CD8-positive, alpha-beta memory T cell (primary cell): ENCODE measurements at regions not wholly inside any gene's neighbourhood (a gene's known extent, or its start where the extent isn't known, plus 50 kb on each side); places are given as distances from the start of the nearest gene placed in this dataset.

ENCODE experiments used
- CTCF ChIA-PET: fragments of 350-600 bp; sonication (Branson Sonifier 250); formaldehyde crosslinking; loops from one replicate; lab custom pipeline; 2021; ENCODE audit warnings: antibody characterized with exemption; lab: Charles Lee
- POLR2A ChIA-PET: fragments of 350-600 bp; sonication (Branson Sonifier 250); formaldehyde crosslinking; loops from one replicate; lab custom pipeline; 2021; ENCODE audit warnings: antibody characterized with exemption; lab: Charles Lee
- DNase-seq, 5 donors: peaks; one replicate each; pipeline versions ENCODE4 v3.0.0 to v3.0.0-alpha.2; 2020 to 2022; ENCODE audit warnings: mixed read lengths in 1 of 5
- H3K27ac ChIP-seq: one replicate; pipeline ENCODE4 v1.7.0; 2013; ENCODE audit warnings: low read depth, mild to moderate bottlenecking, low read length, moderate library complexity
- H3K27me3 ChIP-seq: 2 replicates; pipeline ENCODE4 v1.7.0; 2013; ENCODE audit warnings: low read length, mild to moderate bottlenecking; ENCODE audit not compliant: insufficient read depth, poor library complexity, severe bottlenecking
- H3K36me3 ChIP-seq: 2 replicates; pipeline ENCODE4 v1.7.0; 2013; ENCODE audit warnings: mild to moderate bottlenecking, low read length, moderate library complexity; ENCODE audit not compliant: insufficient read depth
- H3K4me1 ChIP-seq: 2 replicates; pipeline ENCODE4 v1.7.0; 2013; ENCODE audit warnings: mild to moderate bottlenecking, low read length, moderate library complexity; ENCODE audit not compliant: insufficient read depth
- H3K4me3 ChIP-seq: 2 replicates; pipeline ENCODE4 v1.7.0; 2013; ENCODE audit warnings: mild to moderate bottlenecking, low read length
- H3K9me3 ChIP-seq: 2 replicates; pipeline ENCODE4 v1.7.0; 2013; ENCODE audit warnings: mild to moderate bottlenecking, low read length
- H3K27ac Mint-ChIP-seq, 8 donors: one replicate each; pipeline ENCODE4 v1.8.0; 2020 to 2021; ENCODE audit warnings: mixed read lengths in 8 of 8, mild to moderate bottlenecking in 6 of 8, inconsistent platforms in 3 of 8, moderate library complexity in 3 of 8
- H3K27me3 Mint-ChIP-seq, 2 donors: one replicate each; pipeline ENCODE4 v1.8.0; 2020 to 2021; ENCODE audit warnings: mixed read lengths in 2 of 2, mild to moderate bottlenecking in 1 of 2, moderate library complexity in 1 of 2
- H3K36me3 Mint-ChIP-seq, 3 donors: one replicate each; pipeline ENCODE4 v1.8.0; 2020 to 2021; ENCODE audit warnings: mixed read lengths in 3 of 3, inconsistent platforms in 1 of 3, mild to moderate bottlenecking in 1 of 3
- H3K4me1 Mint-ChIP-seq, 3 donors: one replicate each; pipeline ENCODE4 v1.8.0; 2020 to 2021; ENCODE audit warnings: mixed read lengths in 3 of 3, inconsistent platforms in 1 of 3, mild to moderate bottlenecking in 1 of 3
- H3K4me3 Mint-ChIP-seq, 7 donors: one replicate each; pipeline ENCODE4 v1.8.0; 2020 to 2021; ENCODE audit warnings: mixed read lengths in 7 of 7, mild to moderate bottlenecking in 6 of 7, moderate library complexity in 4 of 7, inconsistent platforms in 2 of 7
- H3K9me3 Mint-ChIP-seq, 5 donors: one replicate each; pipeline ENCODE4 v1.8.0; 2020 to 2022; ENCODE audit warnings: mixed read lengths in 5 of 5, mild to moderate bottlenecking in 3 of 5, moderate library complexity in 2 of 5, inconsistent platforms in 1 of 5

GRCh38 chr4:155607481-155607880 lies 59.2 kb upstream of the GUCY1A1 start:
- Histone ChIP-seq H3K27me3 (no peaks in the 10 kb centered on the region), H3K36me3 (no peaks in the 10 kb centered on the region), H3K27ac (no peak overlapping the region), H3K4me3 (no peak overlapping the region), H3K4me1 (no peaks in the 10 kb centered on the region), H3K9me3 (no peaks in the 10 kb centered on the region)
- ChIA-PET CTCF (no interaction called here), POLR2A (no interaction called here)
- peak overlapping the region in 1 of 8 donors; percentile 30 for H3K27ac Mint-ChIP-seq
- H3K27me3 Mint-ChIP-seq, result no peaks in the 10 kb centered on the region
- H3K4me3 Mint-ChIP-seq, result no peak overlapping the region
- no peaks in the 10 kb centered on the region for H3K9me3 Mint-ChIP-seq
- H3K4me1 Mint-ChIP-seq, result no peaks in the 10 kb centered on the region
- DNase-seq, result no peak
- H3K36me3 Mint-ChIP-seq, result no peaks in the 10 kb centered on the region

GRCh38 chr4:155604718-155605626 lies 61.7 kb upstream of the GUCY1A1 start:
- POLR2A ChIA-PET, result no interaction called here
- CTCF ChIA-PET, result no interaction called here

GRCh38 chr4:155603360-155603891 lies 63.2 kb upstream of the GUCY1A1 start:
- H3K36me3 Mint-ChIP-seq, result no peaks in the 10 kb centered on the region
- POLR2A ChIA-PET, result no interaction called here
- H3K4me1 ChIP-seq, result no peaks in the 10 kb centered on the region
- no peak overlapping the region for H3K4me3 Mint-ChIP-seq
- H3K27me3 Mint-ChIP-seq, result no peaks in the 10 kb centered on the region
- CTCF ChIA-PET, result no interaction called here
- H3K27me3 ChIP-seq, result no peaks in the 10 kb centered on the region
- no peaks in the 10 kb centered on the region for H3K9me3 Mint-ChIP-seq
- H3K4me3 ChIP-seq, result no peak overlapping the region
- no peaks in the 10 kb centered on the region for H3K36me3 ChIP-seq
- H3K27ac ChIP-seq, result no peak overlapping the region
- H3K9me3 ChIP-seq, result no peaks in the 10 kb centered on the region
- DNase-seq, result no peak
- H3K4me1 Mint-ChIP-seq, result no peaks in the 10 kb centered on the region
- H3K27ac Mint-ChIP-seq, result no peak overlapping the region

More at GRCh38 chr4:155604718-155605626, 61.7 kb upstream of the GUCY1A1 start:
- no peaks in the 10 kb centered on the region for H3K27me3 ChIP-seq
- no peaks in the 10 kb centered on the region for H3K27me3 Mint-ChIP-seq
- no peaks in the 10 kb centered on the region for H3K36me3 Mint-ChIP-seq
- H3K27ac Mint-ChIP-seq, result no peak overlapping the region
- no peaks in the 10 kb centered on the region for H3K36me3 ChIP-seq
- no peak overlapping the region for H3K27ac ChIP-seq
- no peak for DNase-seq
- no peaks in the 10 kb centered on the region for H3K9me3 ChIP-seq
- H3K4me3 ChIP-seq, result no peak overlapping the region
- H3K4me3 Mint-ChIP-seq, result no peak overlapping the region
- H3K4me1 Mint-ChIP-seq, result no peaks in the 10 kb centered on the region
- H3K4me1 ChIP-seq, result no peaks in the 10 kb centered on the region
- H3K9me3 Mint-ChIP-seq, result no peaks in the 10 kb centered on the region

- CTCF ChIA-PET, result no interaction called here
- Histone ChIP-seq H3K9me3 (no peaks in the 10 kb centered on the region), H3K4me3 (no peak overlapping the region)
Measured at GRCh38 chr4:155602351-155603140, 64.1 kb upstream of the GUCY1A1 start.

GRCh38 chr4:155600244-155600643 lies 66.4 kb upstream of the GUCY1A1 start:
- POLR2A ChIA-PET, result no interaction called here
- CTCF ChIA-PET, result no interaction called here
- DNase-seq, result no peak
- no peak overlapping the region for H3K4me3 Mint-ChIP-seq
- peaks cover 0 to 3% of the 10 kb centered on the region in 2 donors for H3K27me3 Mint-ChIP-seq
- H3K36me3 ChIP-seq, result no peaks in the 10 kb centered on the region
- no peak overlapping the region for H3K27ac ChIP-seq
- H3K9me3 ChIP-seq, result no peaks in the 10 kb centered on the region
- H3K4me3 ChIP-seq, result no peak overlapping the region
- H3K4me1 ChIP-seq, result no peaks in the 10 kb centered on the region
- H3K27ac Mint-ChIP-seq, result no peak overlapping the region
- no peaks in the 10 kb centered on the region for H3K9me3 Mint-ChIP-seq
- H3K27me3 ChIP-seq, result no peaks in the 10 kb centered on the region
- H3K36me3 Mint-ChIP-seq, result no peaks in the 10 kb centered on the region
- H3K4me1 Mint-ChIP-seq, result no peaks in the 10 kb centered on the region

More at GRCh38 chr4:155602351-155603140, 64.1 kb upstream of the GUCY1A1 start:
- Mint-ChIP-seq H3K27me3 (peaks cover 0 to 3% of the 10 kb centered on the region in 2 donors), H3K4me1 (no peaks in the 10 kb centered on the region), H3K36me3 (no peaks in the 10 kb centered on the region), H3K27ac (no peak overlapping the region), H3K9me3 (no peaks in the 10 kb centered on the region), H3K4me3 (no peak overlapping the region)
- H3K27ac ChIP-seq, result no peak overlapping the region
- H3K27me3 ChIP-seq, result no peaks in the 10 kb centered on the region
- POLR2A ChIA-PET, result no interaction called here
- DNase-seq, result no peak
- H3K4me1 ChIP-seq, result no peaks in the 10 kb centered on the region
- H3K36me3 ChIP-seq, result no peaks in the 10 kb centered on the region

GRCh38 chr4:155599596-155599995 lies 67.1 kb upstream of the GUCY1A1 start:
- CTCF ChIA-PET, result no interaction called here
- H3K4me1 ChIP-seq, result no peaks in the 10 kb centered on the region
- H3K9me3 ChIP-seq, result no peaks in the 10 kb centered on the region
- no peak overlapping the region for H3K4me3 Mint-ChIP-seq
- no peak for DNase-seq
- no peak overlapping the region for H3K27ac ChIP-seq
- no peaks in the 10 kb centered on the region for H3K36me3 Mint-ChIP-seq
- peaks cover 0 to under 1% (median 0%) of the 10 kb centered on the region in 5 donors for H3K9me3 Mint-ChIP-seq
- no peaks in the 10 kb centered on the region for H3K4me1 Mint-ChIP-seq
- no peak overlapping the region for H3K4me3 ChIP-seq
- H3K27me3 Mint-ChIP-seq, result peaks cover 0 to 3% of the 10 kb centered on the region in 2 donors
- no peaks in the 10 kb centered on the region for H3K36me3 ChIP-seq
- POLR2A ChIA-PET, result no interaction called here
- H3K27me3 ChIP-seq, result no peaks in the 10 kb centered on the region
- H3K27ac Mint-ChIP-seq, result no peak overlapping the region

- no peaks in the 10 kb centered on the region for H3K4me1 Mint-ChIP-seq
- H3K27me3 Mint-ChIP-seq, result peaks cover 0 to 3% of the 10 kb centered on the region in 2 donors
- DNase-seq, result no peak
- H3K4me3 Mint-ChIP-seq, result no peak overlapping the region
- Histone ChIP-seq H3K36me3 (no peaks in the 10 kb centered on the region), H3K4me3 (no peak overlapping the region), H3K27ac (no peak overlapping the region), H3K27me3 (no peaks in the 10 kb centered on the region), H3K9me3 (no peaks in the 10 kb centered on the region), H3K4me1 (no peaks in the 10 kb centered on the region)
- H3K27ac Mint-ChIP-seq, result no peak overlapping the region
- H3K9me3 Mint-ChIP-seq, result peaks cover 0 to 2% (median 0%) of the 10 kb centered on the region in 5 donors
- H3K36me3 Mint-ChIP-seq, result no peaks in the 10 kb centered on the region
- CTCF ChIA-PET, result no interaction called here
- POLR2A ChIA-PET, result no interaction called here
Measured at GRCh38 chr4:155599085-155599484, 67.6 kb upstream of the GUCY1A1 start.

GRCh38 chr4:155597933-155598451 lies 68.7 kb upstream of the GUCY1A1 start:
- Histone ChIP-seq H3K9me3 (no peaks in the 10 kb centered on the region), H3K27me3 (no peaks in the 10 kb centered on the region), H3K4me1 (no peaks in the 10 kb centered on the region), H3K4me3 (no peak overlapping the region), H3K36me3 (no peaks in the 10 kb centered on the region), H3K27ac (no peak overlapping the region)
- Mint-ChIP-seq H3K9me3 (peaks cover 0 to 2% (median 0%) of the 10 kb centered on the region in 5 donors), H3K27me3 (peaks cover 0 to 3% of the 10 kb centered on the region in 2 donors), H3K27ac (no peak overlapping the region), H3K36me3 (no peaks in the 10 kb centered on the region), H3K4me1 (no peaks in the 10 kb centered on the region), H3K4me3 (no peak overlapping the region)
- DNase-seq, result no peak
- CTCF ChIA-PET, result no interaction called here
- POLR2A ChIA-PET, result no interaction called here
